GM12874 (cell line): ENCODE measurements at regions not wholly inside any gene's neighbourhood (a gene's known extent, or its start where the extent isn't known, plus 50 kb on each side); places are given as distances from the start of the nearest gene placed in this dataset.

Source experiments
- TF ChIP-seq, protein P1 (sequence below): IDR thresholded peaks from 2 replicates; pipeline ENCODE4 v1.5.1; 2011; ENCODE audit warnings: low read depth, mild to moderate bottlenecking, control low read depth, low read length, moderate library complexity; ENCODE audit not compliant: insufficient read depth

DNA sequence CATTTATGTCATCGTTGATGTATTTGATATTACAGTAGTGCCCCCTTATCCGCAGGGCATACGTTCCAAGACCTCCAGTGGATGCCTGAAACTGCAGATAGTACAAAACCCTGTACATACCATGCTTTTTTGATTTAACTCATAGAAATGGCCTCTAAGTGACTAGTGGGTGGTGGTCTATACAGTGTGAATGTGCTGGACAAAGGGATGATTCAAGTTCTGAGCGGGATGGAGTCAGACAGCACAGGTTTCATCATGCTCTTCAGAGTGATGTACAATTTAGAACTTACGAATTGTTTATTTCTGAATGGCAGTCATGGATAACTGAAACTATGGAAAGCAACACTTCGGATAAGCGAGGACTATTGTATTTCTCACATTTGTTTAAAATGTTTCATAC lies 473.1 kb upstream of the FANCL start:
- TF ChIP-seq, protein P1, sequence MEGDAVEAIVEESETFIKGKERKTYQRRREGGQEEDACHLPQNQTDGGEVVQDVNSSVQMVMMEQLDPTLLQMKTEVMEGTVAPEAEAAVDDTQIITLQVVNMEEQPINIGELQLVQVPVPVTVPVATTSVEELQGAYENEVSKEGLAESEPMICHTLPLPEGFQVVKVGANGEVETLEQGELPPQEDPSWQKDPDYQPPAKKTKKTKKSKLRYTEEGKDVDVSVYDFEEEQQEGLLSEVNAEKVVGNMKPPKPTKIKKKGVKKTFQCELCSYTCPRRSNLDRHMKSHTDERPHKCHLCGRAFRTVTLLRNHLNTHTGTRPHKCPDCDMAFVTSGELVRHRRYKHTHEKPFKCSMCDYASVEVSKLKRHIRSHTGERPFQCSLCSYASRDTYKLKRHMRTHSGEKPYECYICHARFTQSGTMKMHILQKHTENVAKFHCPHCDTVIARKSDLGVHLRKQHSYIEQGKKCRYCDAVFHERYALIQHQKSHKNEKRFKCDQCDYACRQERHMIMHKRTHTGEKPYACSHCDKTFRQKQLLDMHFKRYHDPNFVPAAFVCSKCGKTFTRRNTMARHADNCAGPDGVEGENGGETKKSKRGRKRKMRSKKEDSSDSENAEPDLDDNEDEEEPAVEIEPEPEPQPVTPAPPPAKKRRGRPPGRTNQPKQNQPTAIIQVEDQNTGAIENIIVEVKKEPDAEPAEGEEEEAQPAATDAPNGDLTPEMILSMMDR = no peak

DNA sequence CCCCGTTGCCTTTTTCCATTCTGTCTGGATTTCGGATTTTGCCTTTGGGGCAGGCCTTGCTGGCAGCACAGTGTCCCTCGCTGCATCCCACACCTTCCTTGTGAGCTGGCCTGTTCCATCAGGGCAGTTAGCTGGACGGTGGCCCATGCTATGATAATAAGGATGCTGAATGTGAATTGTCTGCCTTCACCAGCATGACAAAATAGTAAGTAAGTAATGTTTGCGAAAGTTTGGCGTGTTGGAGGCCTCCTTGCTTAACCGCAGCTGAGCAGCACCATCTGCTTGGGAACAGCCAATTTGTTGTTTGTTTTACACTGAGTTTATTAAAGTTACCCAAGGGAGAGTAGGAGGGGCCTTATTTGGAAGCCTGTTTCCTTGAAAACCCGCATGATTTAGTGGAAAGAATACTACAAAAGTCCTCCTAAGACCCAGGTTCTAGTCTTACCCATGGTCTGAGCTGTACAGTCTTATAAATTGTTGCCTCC lies 469.7 kb upstream of the FANCL start:
- TF ChIP-seq, protein P1 = no peak

DNA sequence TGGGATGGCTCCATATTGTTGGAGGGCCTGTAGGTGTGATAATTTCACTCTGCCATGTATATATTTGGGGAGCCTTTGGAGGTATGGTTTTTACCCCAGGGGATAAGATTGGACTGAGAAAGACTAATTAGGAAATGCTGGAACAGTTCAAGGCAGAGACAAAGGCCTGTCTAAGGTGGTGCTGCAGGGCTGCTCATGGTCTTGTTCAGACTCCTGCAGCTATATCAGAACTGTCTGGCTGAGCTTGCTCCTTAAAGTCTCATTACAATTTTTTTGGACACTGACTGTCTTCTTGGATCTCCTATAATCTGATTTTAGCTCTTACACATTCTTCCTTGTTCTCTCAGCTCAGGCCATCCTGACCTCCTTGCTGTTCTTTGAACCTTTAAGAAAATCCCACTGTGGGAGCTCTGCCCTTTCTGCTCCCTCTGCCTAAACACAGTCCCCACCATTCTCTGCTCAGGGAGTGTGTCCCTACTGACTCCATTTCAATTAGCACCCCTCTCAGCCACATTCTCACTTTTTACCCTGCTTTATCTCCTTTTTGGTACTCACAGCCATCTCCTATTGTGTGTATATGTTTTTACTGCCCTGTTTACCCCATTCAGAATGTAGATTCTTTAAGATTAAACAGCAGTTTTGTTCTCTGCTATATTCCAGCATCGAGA lies 468.7 kb upstream of the FANCL start:
- TF ChIP-seq, protein P1 = no peak

DNA sequence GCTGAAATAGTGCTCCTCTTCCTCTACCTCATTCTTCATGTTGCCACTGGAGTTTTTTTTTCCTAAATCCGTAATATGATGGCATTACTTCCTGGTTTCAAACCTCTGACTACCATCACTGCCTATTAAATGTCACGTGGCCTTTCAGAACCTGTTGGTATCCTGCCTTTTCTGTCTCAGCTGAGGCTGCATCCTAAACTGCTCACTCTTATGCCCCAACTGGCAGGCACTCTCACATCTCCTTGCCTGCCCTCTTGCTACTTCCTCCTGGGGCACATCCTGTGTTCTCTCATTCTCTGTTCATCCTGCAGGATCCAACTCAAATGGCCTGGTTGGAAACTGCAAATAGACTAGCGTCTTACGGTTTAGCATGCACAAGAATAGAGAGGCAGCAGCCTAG lies 468.1 kb upstream of the FANCL start:
- TF ChIP-seq, protein P1 = no peak

DNA sequence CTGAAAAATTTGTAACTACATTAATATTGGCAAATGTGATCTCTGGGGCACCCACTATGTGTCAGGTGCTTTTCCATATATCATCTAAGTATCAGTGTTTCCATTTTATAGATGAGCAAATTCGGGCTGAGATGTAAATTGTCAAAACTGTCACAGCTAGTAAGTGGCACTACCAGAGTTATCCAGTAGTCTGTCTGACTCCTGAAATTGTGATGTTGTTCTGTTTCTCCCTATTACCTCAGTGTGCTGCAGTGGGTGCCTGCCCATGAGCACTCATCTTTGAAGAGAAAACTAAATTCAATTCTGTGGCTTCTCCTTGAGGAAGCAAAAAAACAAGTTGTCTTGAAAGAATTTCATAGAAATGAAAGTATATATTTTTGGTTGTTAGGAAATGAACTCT lies 467.4 kb upstream of the FANCL start:
- TF ChIP-seq, protein P1 = no peak

DNA sequence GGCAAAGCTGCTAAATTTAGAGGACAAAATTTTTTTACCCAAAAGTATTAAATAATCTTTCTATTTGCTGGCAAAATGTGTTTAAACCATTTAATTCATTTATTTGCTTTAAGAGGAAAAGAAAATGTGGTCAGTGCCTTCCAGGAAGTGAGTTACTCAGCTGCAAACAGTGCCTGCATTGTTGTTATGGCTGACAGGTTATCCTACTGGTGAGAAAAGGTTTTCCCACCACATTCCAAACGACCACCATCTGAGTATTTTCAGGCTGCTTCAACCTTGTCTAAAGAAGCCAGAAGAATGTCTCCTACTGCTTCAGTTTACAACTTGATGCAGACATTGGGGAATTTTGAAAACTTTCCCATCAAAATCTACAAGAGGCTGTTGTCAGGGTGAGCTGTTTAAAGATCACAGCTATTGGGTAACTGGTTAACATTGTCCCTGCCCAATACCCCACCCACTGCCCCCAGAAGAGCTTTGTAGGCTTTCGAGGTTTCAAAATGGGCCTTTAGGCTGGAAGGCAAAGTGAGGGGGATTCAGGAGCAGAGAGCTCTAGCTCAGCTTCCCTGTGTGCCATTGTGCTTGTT lies 461.3 kb upstream of the FANCL start:
- TF ChIP-seq, protein P1 = no peak

DNA sequence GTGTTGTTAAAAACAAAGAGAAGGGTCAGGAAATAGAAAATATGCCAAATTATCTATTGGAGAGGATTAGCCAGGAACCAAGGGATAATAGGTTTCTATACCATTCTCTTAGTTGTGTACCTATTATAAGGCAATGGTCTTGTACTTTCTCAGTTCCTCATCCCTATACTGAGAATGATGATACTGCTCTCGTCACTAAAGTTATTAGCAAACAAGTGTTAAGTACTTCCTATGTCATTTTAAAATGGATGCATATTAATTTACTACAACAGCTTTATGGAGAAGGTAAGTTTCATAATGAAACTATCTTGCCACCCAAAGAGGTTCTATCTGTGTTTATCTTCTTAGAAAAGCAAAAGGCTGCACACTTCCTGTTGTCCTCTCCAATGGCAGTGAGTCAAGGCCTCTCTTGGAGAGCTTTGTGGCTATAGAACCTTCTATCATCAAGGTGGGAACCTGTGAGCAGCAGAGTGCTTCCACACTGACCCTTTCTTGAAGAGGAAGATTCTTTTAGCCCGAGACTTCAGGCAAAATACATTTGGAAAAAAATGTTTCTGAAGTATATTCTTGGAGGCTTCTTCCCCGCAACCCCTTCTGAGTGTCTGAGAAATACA lies 460.7 kb upstream of the FANCL start:
- TF ChIP-seq, protein P1 = no peak
